ENCODE measurements at regions not wholly inside any gene's neighbourhood (a gene's known extent, or its start where the extent isn't known, plus 50 kb on each side); places are given as distances from the start of the nearest gene placed in this dataset.

GRCh38 chr4:138312536-138312911 lies 70.4 kb upstream of the SLC7A11 start:
- ChIA-PET POLR2A (no interaction called here), CTCF (no interaction called here)
- no peaks in the 10 kb centered on the region for H3K4me1 ChIP-seq (ENCODE audit: insufficient read depth, low read length)

GRCh38 chr4:138311771-138312535 lies 69.8 kb upstream of the SLC7A11 start:
- TF ChIP-seq CTCF (IDR thresholded peaks at IDR 0.05) = no peak
- H3K36me3 Mint-ChIP-seq (ENCODE audit: low read depth) = no peaks in the 10 kb centered on the region
- no peaks in the 10 kb centered on the region for H3K4me1 ChIP-seq (ENCODE audit: insufficient read depth, low read length)
- no peaks in the 10 kb centered on the region for H3K27me3 ChIP-seq (ENCODE audit: control insufficient read depth in 1 of 2, insufficient read depth in 2 of 2, low read length in 2 of 2)
- no peaks in the 10 kb centered on the region for H3K27me3 Mint-ChIP-seq
- intact Hi-C loops (cut with DNase I, micrococcal nuclease) = no loop called here
- no peak overlapping the region for H3K4me3 ChIP-seq (ENCODE audit: low read length)
- no peaks in the 10 kb centered on the region for H3K4me1 Mint-ChIP-seq (ENCODE audit: low read depth)
- H3K4me3 Mint-ChIP-seq = no peak overlapping the region
- H3K36me3 ChIP-seq (ENCODE audit: insufficient read depth, low read length) = no peaks in the 10 kb centered on the region
- ChIA-PET POLR2A (no interaction called here), CTCF (no interaction called here)
- no peak overlapping the region for H3K27ac Mint-ChIP-seq
- no peak for DNase-seq
- H3K9me3 Mint-ChIP-seq = peaks cover 3% of the 10 kb centered on the region
- no peak overlapping the region for H3K27ac ChIP-seq (ENCODE audit: low read depth in 1 of 2, low read length in 2 of 2)
- H3K9me3 ChIP-seq (ENCODE audit: control insufficient read depth in 1 of 2, insufficient read depth in 1 of 2, low read length in 2 of 2) = peaks cover 0 to 3% of the 10 kb centered on the region in 2 experiments
- ATAC-seq (ENCODE audit: poor library complexity) = no peak

More at GRCh38 chr4:138312536-138312911, 70.4 kb upstream of the SLC7A11 start:
- Mint-ChIP-seq H3K9me3 (peaks cover 3% of the 10 kb centered on the region), H3K4me1 (ENCODE audit: low read depth) (no peaks in the 10 kb centered on the region), H3K36me3 (ENCODE audit: low read depth) (no peaks in the 10 kb centered on the region), H3K27ac (no peak overlapping the region), H3K4me3 (no peak overlapping the region), H3K27me3 (no peaks in the 10 kb centered on the region)
- no peak overlapping the region for H3K27ac ChIP-seq (ENCODE audit: low read depth in 1 of 2, low read length in 2 of 2)
- no peaks in the 10 kb centered on the region for H3K27me3 ChIP-seq (ENCODE audit: control insufficient read depth in 1 of 2, insufficient read depth in 2 of 2, low read length in 2 of 2)
- ATAC-seq (ENCODE audit: poor library complexity) (no peak), DNase-seq (no peak)
- intact Hi-C loops (cut with DNase I, micrococcal nuclease) = no loop called here
- no peak for TF ChIP-seq CTCF (IDR thresholded peaks at IDR 0.05)
- H3K36me3 ChIP-seq (ENCODE audit: insufficient read depth, low read length) = no peaks in the 10 kb centered on the region
- no peak overlapping the region for H3K4me3 ChIP-seq (ENCODE audit: low read length)
- peaks cover 0 to 3% of the 10 kb centered on the region in 2 experiments for H3K9me3 ChIP-seq (ENCODE audit: control insufficient read depth in 1 of 2, insufficient read depth in 1 of 2, low read length in 2 of 2)

GRCh38 chr4:138310991-138311390 lies 68.8 kb upstream of the SLC7A11 start:
- Histone ChIP-seq H3K27ac (ENCODE audit: low read depth in 1 of 2, low read length in 2 of 2) (no peak overlapping the region), H3K4me1 (ENCODE audit: insufficient read depth, low read length) (no peaks in the 10 kb centered on the region), H3K36me3 (ENCODE audit: insufficient read depth, low read length) (no peaks in the 10 kb centered on the region), H3K27me3 (ENCODE audit: control insufficient read depth in 1 of 2, insufficient read depth in 2 of 2, low read length in 2 of 2) (no peaks in the 10 kb centered on the region), H3K4me3 (ENCODE audit: low read length) (no peak overlapping the region), H3K9me3 (ENCODE audit: control insufficient read depth in 1 of 2, insufficient read depth in 1 of 2, low read length in 2 of 2) (peaks cover 0 to 3% of the 10 kb centered on the region in 2 experiments)
- intact Hi-C loops (cut with DNase I, micrococcal nuclease) = no loop called here
- DNase-seq = no peak
- ChIA-PET CTCF (no interaction called here), POLR2A (no interaction called here)
- Mint-ChIP-seq H3K9me3 (peaks cover 3% of the 10 kb centered on the region), H3K27me3 (no peaks in the 10 kb centered on the region), H3K36me3 (ENCODE audit: low read depth) (no peaks in the 10 kb centered on the region), H3K27ac (no peak overlapping the region), H3K4me1 (ENCODE audit: low read depth) (no peaks in the 10 kb centered on the region), H3K4me3 (no peak overlapping the region)
- no peak for TF ChIP-seq CTCF (IDR thresholded peaks at IDR 0.05)
- ATAC-seq (ENCODE audit: poor library complexity) = no peak

All from CD4-positive, alpha-beta T cell (primary cell).